Astrocyte (in vitro differentiated cells and primary cell): ENCODE measurements at regions not wholly inside any gene's neighbourhood (a gene's known extent, or its start where the extent isn't known, plus 50 kb on each side); places are given as distances from the start of the nearest gene placed in this dataset.

Experiments
- CTCF ChIP-seq: IDR thresholded peaks from 2 replicates; pipeline ENCODE4 v1.5.1; 2011; ENCODE audit warnings: low read depth, mild to moderate bottlenecking, inconsistent platforms, low read length, moderate library complexity; ENCODE audit not compliant: insufficient read depth
- EZH2 ChIP-seq: IDR thresholded peaks from 2 replicates; pipeline ENCODE4 v1.6.1; 2012; ENCODE audit warnings: mild to moderate bottlenecking, low read length, inconsistent platforms; ENCODE audit not compliant: insufficient read depth

DNA sequence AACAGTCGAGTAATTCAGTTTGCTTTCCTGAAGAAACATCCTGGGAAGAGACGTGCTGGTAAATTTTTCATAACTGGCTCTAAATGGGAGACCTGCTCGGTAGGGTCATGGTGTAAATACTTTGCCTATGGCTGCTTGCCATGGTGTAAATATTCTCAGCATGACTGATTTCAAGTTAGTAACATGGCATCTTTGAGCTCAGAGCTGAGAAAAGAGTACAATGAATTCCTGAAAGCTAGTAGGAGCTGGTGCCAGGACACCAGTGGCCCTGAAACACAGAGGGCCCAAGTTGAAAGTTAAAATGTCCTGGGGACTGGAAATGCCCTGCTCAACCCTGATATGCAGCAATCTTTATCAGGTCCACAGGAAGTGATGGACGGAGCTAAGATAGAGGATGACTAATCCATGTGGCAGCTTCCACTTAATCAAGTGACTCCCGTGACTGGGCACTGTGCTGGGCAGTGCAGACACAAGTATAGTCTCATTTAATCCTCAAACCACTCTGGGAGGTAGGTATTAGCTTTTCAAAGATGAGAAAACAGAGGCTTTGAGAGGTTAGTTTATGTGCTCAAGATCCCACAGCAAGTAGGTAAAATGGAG lies 130.1 kb upstream of the ADAMTS18 start:
- no peak for TF ChIP-seq EZH2
- no peak for TF ChIP-seq CTCF
